NT2/D1 (cell line): ENCODE measurements at regions not wholly inside any gene's neighbourhood (a gene's known extent, or its start where the extent isn't known, plus 50 kb on each side); places are given as distances from the start of the nearest gene placed in this dataset.

Source experiments
- DNase-seq: peaks from one replicate; pipeline ENCODE4 v3.0.0-alpha.2; 2011; ENCODE audit warnings: low read depth, low spot score
- H3K27me3 ChIP-seq: 2 replicates; pipeline ENCODE4 v1.6.0; 2011; ENCODE audit warnings: mild to moderate bottlenecking; ENCODE audit not compliant: insufficient read length, insufficient read depth
- H3K36me3 ChIP-seq: 2 replicates; pipeline ENCODE4 v1.6.1; 2011; ENCODE audit warnings: mild to moderate bottlenecking, low read length, mixed read lengths; ENCODE audit not compliant: insufficient read depth, insufficient read length
- H3K4me1 ChIP-seq: 2 replicates; pipeline ENCODE4 v1.5.1; 2011; ENCODE audit not compliant: insufficient read depth, insufficient read length
- H3K4me3 ChIP-seq: 2 replicates; pipeline ENCODE4 v1.5.1; 2011; ENCODE audit warnings: low read depth; ENCODE audit not compliant: insufficient read length
- H3K9ac ChIP-seq: 2 replicates; pipeline ENCODE4 v1.6.0; 2011; ENCODE audit warnings: low read depth; ENCODE audit not compliant: insufficient read length
- H3K9me3 ChIP-seq: 2 replicates; pipeline ENCODE4 v1.5.1; 2011; ENCODE audit warnings: mild to moderate bottlenecking, low read length; ENCODE audit not compliant: insufficient read depth
- SUZ12 ChIP-seq: IDR thresholded peaks from 2 replicates; pipeline ENCODE4 v1.6.1; 2011; ENCODE audit not compliant: insufficient read length, insufficient read depth; ENCODE audit errors: extremely low read depth
- YY1 ChIP-seq: IDR thresholded peaks from 2 replicates; pipeline ENCODE4 v1.6.1; 2011; ENCODE audit not compliant: insufficient read length, insufficient read depth
- ZNF274 ChIP-seq: IDR thresholded peaks from 2 replicates; pipeline ENCODE4 v1.6.1; 2011; ENCODE audit warnings: mild to moderate bottlenecking, low read depth, low read length

DNA sequence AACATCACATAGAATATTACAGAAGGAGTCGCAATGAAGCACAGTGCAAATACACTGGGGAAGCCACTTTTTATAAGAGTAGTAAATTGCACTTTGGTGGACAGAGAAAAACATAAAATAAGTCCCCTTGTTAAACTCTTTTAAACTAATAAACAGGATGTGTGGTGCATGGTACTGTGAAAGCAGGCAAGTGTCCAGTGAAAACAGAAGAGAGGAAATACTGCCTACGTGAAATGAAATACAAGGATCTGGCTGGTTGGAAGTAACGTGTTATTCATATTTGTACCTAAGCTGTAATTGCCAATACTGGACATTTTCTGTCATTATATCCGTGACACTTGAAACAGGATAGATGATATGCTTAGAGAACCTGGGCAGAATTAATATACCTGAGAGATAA is 191.9 kb upstream of the SLC27A6 start:
- H3K4me3 ChIP-seq = no peak overlapping the region
- H3K9me3 ChIP-seq = no peaks in the 10 kb centered on the region
- no peaks in the 10 kb centered on the region for H3K36me3 ChIP-seq
- H3K9ac ChIP-seq = no peak overlapping the region
- DNase-seq = no peak
- no peaks in the 10 kb centered on the region for H3K4me1 ChIP-seq
- no peaks in the 10 kb centered on the region for H3K27me3 ChIP-seq
- no peak for TF ChIP-seq ZNF274
- TF ChIP-seq SUZ12 = no peak
- no peak for TF ChIP-seq YY1

DNA sequence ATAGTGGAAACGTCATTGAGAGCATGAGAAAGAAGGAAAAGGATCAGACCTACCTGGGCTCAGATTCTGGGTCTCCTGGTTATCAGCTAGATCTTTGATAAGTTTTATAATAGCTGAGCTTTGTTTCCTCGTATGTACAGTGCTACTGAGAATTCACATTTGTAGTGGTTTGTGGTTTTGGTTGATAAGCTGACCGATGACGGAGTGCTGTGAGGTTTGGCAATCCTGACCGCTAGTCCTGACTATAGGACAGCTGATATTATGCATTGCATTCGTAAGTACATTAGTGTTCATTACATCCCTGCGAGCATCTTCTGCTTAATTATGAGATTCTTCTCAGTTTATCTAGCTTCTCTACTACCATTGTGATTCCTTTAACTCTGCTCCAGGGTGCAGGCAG is 190.7 kb upstream of the SLC27A6 start:
- Histone ChIP-seq H3K9ac (no peak overlapping the region), H3K4me1 (no peaks in the 10 kb centered on the region), H3K27me3 (no peaks in the 10 kb centered on the region), H3K36me3 (no peaks in the 10 kb centered on the region), H3K9me3 (no peaks in the 10 kb centered on the region), H3K4me3 (no peak overlapping the region)
- no peak for DNase-seq
- no peak for TF ChIP-seq ZNF274

DNA sequence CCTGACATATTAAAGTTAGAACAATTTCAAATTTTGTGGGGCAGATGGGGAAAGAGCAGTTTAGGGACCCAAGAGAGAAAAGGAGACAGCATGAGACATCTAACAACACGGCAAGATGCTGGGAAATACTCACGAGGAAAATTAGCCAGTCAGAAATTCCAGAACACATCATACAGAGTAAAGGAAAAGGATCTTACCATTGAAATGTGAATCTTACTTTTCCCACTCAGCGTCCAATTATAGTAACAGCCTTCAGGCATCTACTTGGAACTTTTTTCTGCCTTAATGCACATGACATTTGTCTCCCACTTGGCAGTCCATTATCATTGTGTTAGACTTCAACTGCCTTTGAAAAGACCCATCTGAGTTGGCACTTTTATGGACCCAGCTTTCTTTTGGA is 189.7 kb upstream of the SLC27A6 start:
- TF ChIP-seq SUZ12 (no peak), ZNF274 (no peak), YY1 (no peak)
- no peak for DNase-seq

DNA sequence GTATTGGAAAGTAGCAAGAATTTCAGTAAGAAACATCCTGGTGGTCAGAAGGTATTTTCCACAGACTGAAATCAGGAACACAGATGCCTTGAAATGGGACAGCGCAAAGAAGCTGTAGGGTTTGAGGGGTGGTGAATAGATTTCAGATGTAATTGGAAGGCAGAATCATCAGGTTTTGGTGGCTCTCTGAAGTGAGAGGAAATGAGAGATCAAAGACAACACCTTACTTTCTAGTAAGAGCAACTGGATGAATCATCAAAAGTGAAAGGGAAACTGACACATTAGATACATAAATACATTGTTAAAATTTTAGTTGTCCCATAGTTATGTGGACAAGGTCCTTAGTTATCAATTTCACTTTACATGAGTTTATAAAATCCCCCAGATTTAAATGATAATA is 188.2 kb upstream of the SLC27A6 start:
- no peak for DNase-seq
- H3K27me3 ChIP-seq = no peaks in the 10 kb centered on the region
- no peaks in the 10 kb centered on the region for H3K4me1 ChIP-seq
- TF ChIP-seq ZNF274 = no peak
- TF ChIP-seq YY1 = no peak
- no peak for TF ChIP-seq SUZ12
- H3K9me3 ChIP-seq = no peaks in the 10 kb centered on the region
- no peak overlapping the region for H3K4me3 ChIP-seq
- no peak overlapping the region for H3K9ac ChIP-seq
- H3K36me3 ChIP-seq = no peaks in the 10 kb centered on the region

More for the DNA sequence above, 189.7 kb upstream of the SLC27A6 start:
- Histone ChIP-seq H3K9ac (no peak overlapping the region), H3K4me1 (no peaks in the 10 kb centered on the region), H3K27me3 (no peaks in the 10 kb centered on the region), H3K36me3 (no peaks in the 10 kb centered on the region), H3K4me3 (no peak overlapping the region), H3K9me3 (no peaks in the 10 kb centered on the region)

DNA sequence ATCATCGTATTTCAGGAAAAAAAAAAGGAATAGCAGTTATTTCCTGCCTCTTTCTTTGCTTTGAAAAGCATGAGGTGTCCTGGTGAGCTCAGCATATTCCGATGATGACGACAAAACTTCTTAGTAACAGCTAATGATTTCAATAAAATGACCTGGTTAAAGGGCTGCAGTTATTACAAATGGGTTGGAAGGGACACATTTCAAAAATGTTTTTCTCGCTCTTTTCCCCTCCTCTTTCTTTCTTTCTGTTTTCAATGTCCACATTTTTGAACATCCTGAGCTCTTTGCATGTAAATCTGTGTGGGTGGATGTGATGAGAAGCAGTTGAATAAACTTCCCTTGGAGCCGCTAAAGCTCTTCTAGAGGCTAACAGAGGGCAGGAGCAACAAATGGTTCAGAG is 186.8 kb upstream of the SLC27A6 start:
- no peaks in the 10 kb centered on the region for H3K36me3 ChIP-seq
- H3K27me3 ChIP-seq = no peaks in the 10 kb centered on the region
- no peaks in the 10 kb centered on the region for H3K4me1 ChIP-seq
- TF ChIP-seq SUZ12 (no peak), YY1 (no peak), ZNF274 (no peak)
- no peak for DNase-seq
- no peaks in the 10 kb centered on the region for H3K9me3 ChIP-seq
- H3K9ac ChIP-seq = no peak overlapping the region
- H3K4me3 ChIP-seq = no peak overlapping the region

DNA sequence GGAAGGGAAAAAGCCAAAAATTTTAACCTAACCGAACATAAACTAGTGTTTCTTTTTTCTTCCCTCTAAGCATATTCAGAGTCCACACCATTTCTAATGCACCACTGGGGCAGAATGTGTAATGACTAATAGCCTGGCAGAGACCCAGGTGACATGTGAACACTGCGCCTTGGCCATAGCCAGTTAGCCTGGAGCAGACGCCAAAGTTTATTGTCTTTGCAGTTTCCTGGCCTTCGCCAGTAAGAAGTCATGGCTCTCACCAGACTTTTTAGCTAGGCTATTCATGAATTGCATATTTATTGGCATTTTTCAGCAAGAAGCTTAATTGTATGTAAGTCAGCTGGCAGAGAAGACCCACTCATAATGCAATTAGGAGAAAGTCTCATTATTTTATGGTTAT is 182.8 kb upstream of the SLC27A6 start:
- Histone ChIP-seq H3K4me1 (no peaks in the 10 kb centered on the region), H3K36me3 (no peaks in the 10 kb centered on the region), H3K4me3 (no peak overlapping the region), H3K27me3 (no peaks in the 10 kb centered on the region), H3K9me3 (no peaks in the 10 kb centered on the region), H3K9ac (no peak overlapping the region)
- TF ChIP-seq YY1 (no peak), ZNF274 (no peak), SUZ12 (no peak)
- no peak for DNase-seq

DNA sequence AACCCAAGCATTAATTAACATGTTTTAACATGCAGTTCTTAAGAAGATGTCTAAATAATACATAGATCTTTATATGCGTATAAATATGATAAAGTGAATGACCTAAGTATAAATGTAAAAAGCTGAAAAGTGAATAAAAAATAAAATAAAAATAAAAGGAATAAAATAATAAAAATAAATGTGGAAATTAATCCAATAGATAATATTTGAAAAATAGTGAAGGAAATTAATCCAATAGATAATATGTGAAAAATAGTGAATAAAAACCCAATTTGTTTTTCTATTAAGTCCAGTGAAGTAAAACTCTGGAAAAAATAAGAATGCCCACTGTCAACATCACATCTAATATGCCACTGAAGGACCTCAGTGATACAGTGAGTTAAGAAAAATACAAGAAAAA is 180.6 kb upstream of the SLC27A6 start:
- Histone ChIP-seq H3K4me1 (no peaks in the 10 kb centered on the region), H3K36me3 (no peaks in the 10 kb centered on the region), H3K9ac (no peak overlapping the region), H3K27me3 (no peaks in the 10 kb centered on the region), H3K4me3 (no peak overlapping the region), H3K9me3 (no peaks in the 10 kb centered on the region)
- no peak for DNase-seq
- TF ChIP-seq YY1 (no peak), SUZ12 (no peak), ZNF274 (no peak)

DNA sequence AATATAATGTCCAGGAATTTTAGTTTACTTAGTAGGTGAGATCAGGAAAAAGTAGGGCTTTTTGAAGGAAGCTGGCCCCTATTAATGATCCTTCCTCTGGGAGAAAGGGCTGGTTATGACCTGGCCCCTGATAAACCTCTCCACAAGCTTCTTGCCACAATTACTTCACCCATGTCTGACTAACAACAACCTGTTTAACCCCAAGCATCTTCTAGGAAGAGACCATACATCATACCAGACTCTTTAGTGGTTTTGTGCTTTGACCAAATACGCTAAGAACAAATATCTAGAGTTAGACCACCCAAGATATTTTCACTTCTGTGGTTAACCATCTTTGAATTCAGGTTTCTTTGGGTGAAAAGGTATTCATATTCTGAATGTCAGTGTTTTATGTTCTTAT is 174.0 kb upstream of the SLC27A6 start:
- H3K27me3 ChIP-seq = no peaks in the 10 kb centered on the region
- no peak overlapping the region for H3K9ac ChIP-seq
- no peak for DNase-seq
- TF ChIP-seq YY1 (no peak), SUZ12 (no peak), ZNF274 (no peak)
- H3K9me3 ChIP-seq = no peaks in the 10 kb centered on the region
- H3K36me3 ChIP-seq = no peaks in the 10 kb centered on the region
- no peak overlapping the region for H3K4me3 ChIP-seq
- no peaks in the 10 kb centered on the region for H3K4me1 ChIP-seq
